ENCODE measurements at regions not wholly inside any gene's neighbourhood (a gene's known extent, or its start where the extent isn't known, plus 50 kb on each side); places are given as distances from the start of the nearest gene placed in this dataset.
A peak's percentile ranks its signal among the peaks of the same experiment; 100 is the strongest.
"Not testable (repeated sequence)": the region's sequence is repeated elsewhere in the genome, so short reads cannot be mapped to it uniquely, and the experiment has no call there.

DNA sequence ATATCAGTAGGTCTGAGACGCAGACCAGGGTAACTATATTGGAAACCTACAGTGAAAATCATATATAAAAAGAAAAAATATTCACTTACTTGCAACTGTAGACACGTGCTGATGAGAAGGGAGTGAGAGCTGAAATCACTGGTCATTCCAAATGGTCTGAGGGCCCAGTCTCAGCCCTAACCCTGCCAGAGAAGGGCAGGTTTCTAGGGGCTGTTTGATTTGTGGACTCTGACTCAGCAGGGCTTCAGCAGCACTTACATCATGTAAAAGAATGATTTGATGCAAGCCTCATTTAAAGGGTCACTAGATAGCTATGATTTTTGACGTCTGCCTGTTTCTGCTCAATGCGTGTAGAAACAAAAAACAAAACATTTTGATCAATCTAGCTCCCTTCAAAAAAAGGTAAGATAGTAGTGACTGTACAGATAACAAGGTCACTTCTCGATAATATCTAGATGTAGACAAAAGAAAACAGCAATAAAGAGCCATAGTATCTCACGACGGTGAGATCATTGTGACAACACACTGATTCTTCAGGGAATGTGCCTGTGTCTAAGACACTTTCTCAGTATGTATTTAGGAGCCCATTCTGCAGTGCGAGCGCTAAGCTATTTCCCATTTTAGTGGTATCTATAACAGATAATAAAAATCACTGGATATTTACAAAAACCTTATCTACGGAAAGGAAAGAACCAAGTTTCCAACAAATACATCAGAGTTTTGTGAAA lies 307.2 kb downstream of the HIVEP2 start:
- no peak for DNase-seq

DNA sequence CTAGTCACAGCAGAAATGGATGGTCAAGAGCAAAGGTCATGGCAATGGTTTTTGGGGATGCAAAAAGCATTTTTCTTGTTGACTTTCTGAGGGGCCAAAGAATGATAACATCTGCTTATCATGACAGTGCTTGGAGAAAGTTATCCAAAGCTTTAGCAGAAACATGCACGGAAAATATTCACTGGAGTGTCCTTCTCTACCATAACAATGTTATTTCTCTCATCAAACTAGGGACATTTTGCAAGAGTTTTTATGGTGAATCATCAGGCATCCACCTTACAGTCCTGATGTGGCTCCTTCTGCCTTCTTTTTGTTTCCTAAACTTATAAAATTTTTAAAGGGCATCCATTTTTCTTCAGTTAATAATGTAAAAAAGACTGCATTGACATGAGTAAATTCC lies 302.3 kb downstream of the HIVEP2 start:
- DNase-seq, result no peak

DNA sequence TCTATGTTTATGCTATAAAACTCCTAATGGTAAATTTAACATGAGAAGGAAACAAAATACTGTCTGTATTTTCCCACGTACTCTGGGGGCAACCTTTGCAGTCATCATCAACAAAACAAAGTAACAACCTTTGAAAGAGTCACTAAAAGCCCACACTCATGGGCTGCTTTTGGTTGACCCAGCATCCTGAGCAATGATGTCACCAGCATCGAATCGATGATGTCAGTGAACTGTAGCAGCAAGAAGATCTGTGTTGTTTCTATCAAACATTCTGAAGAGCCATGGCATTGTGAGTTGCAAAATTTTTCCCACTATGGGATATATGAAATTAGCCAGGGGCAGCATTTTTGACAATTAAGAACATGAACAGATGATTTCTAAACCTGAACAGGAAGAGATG lies 300.1 kb downstream of the HIVEP2 start:
- no peak for DNase-seq

DNA sequence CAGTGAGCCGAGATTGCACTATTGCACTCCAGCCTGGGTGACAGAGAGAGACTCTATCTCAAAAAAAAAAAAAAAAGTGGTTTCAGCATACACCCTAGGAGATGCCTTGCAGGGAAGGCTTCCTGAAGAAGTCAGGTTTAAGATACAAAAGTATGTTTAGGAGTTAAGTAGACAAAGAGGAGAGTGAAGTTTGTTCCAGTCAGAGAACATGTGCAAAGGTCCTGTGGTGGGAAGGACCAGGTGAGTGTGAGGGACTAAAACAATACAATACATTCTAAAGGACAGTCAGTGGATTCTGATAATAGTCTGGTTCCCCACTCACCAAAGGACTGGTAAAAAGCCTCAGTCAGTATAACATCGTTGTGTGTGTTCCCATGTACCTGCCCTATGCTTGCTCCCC lies 299.3 kb downstream of the HIVEP2 start:
- no peak for DNase-seq

DNA sequence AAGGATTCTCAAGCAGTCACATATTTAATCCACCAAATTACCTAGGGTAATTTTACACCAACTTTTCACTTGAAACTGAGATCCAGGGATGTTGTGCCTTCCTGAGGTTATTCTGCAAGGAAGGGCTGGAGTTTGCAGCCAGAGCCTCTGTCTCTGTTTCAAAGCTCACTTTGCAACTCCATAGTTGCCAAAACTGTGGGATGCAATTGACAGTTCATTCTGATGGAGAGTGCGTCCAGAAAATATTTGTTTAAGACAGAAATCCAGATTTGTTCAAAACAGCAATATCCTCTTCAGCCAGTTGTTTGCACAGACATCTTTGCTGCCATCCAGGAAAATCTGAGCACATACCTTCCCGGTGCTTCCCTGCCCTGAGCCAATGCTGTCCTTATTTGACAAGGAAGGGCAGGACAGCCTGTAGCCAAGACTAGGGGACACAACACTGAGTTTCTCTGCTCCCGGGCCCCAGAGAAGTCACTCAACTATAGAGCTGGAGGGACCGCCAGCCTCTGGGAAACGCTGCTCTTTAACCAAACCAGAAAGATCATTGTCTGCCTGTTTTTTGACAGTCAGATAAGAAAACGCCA lies 297.4 kb downstream of the HIVEP2 start:
- DNase-seq, result no peak

DNA sequence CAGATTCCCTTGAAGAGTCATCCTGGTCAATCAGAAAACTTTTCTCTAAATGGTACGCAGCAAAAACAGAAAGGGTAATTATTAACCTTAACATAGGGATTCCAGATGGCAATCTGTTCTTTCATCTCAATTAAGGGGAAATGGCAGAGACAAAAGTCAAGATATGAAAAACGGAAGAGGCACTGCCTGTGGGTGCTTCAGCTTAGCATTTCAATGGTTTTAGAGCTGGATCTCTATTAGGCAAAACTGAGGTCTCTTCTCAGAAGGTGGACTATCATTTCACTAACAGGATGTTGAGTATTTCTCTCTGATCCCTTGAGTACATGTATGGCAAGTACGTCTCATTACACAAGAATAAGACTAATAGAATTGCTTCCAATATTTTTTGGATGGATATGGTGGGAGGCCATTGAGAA lies 296.9 kb downstream of the HIVEP2 start:
- DNase-seq, result peak; percentile 17

DNA sequence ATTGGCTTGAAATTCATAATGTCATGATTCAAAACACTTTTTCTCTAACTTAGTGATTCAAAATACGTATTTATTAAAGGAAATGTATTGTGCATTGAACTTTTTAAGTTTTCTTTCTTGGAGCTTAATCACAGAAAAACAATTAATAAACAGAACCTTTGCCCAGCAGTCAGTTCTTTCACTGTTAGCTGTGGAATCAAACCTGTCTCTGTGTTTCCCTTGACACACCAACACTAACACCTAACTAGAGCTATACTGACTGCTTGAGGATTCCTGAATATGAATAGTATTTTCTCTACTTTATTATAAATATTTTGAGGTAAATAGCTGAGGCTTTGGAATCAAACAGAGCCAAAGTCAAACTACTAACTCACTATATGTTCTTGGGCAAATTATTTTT lies 296.4 kb downstream of the HIVEP2 start:
- DNase-seq, result no peak

DNA sequence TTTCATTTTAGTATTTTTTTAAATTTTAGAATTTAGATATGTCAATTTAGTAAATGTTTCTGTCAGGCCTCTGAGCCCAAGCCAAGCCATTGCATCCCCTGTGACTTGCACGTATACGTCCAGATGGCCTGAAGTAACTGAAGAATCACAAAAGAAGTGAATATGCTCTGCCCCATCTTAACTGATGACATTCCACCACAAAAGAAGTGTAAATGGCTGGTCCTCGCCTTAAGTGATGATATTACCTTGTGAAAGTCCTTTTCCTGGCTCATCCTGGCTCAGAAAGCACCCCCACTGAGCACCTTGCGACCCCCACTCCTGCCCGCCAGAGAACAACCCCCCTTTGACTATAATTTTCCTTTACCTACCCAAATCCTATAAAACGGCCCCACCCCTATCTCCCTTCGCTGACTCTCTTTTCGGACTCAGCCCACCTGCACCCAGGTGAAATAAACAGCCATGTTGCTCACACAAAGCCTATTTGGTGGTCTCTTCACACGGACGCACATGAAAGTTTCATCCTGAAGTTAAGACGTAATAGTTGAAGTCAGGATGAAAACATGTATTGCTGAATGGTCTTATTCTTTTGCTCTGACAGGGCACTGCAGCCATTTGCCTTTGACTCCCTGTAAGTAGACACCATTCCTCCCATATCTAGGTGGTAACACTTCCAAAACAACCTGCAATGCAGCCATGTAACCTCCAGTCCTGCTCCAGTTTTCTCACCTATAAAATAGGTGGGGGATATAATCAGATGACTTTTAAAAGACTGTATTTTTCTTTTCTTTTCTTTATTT lies 295.3 kb downstream of the HIVEP2 start:
- DNase-seq, result not testable (repeated sequence)

DNA sequence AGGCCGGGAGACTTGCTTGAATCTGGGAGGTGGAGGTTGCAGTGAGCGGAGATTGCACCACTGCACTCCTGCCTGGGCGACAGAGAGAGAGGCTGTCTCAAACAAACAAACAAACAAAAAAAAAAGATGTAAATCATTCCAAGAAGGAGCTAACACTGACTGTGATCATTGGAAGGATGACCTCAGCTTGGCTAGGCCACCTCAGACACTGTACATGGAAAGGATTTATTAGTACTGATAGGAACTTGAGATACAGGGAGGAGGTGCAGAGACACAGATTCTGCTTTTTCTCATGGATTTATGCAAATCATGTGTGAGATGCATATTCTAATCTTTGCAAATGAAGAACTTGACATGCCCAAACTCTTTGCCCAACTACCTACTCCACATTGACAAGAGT lies 293.6 kb downstream of the HIVEP2 start:
- no peak for DNase-seq

DNA sequence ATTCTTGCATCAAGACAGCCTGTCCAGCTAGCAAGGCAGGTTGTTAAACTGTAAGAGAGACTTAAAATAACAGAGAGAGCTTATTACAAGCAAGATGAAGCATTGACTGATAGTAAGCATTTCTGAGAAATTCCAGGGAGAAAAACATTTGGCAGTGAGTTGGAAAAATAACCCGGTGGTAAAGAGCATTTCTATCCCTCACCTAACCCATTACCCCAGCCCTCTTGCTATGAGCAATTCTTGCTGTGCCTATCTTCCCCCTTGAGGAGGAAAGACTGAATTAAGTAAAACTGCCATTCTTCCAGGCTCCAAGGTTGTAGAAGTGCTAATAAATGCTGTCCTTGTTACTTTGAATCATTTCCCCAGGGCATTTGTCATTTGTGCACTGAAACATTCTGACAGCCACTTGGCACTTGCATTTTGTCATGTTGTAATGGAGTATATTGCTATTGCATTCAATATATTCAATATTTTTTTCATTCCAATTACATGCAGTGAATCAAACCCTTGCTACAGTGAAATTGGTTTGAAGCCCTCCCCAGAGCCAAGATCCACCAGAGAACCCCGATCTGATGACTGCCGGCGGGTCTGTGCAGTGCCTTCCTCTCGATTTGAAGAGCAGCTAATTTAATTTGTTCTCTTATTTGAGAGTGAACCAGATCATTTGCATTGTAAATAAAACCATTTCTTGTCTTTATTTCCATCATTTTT lies 291.1 kb downstream of the HIVEP2 start:
- no peak for DNase-seq

DNA sequence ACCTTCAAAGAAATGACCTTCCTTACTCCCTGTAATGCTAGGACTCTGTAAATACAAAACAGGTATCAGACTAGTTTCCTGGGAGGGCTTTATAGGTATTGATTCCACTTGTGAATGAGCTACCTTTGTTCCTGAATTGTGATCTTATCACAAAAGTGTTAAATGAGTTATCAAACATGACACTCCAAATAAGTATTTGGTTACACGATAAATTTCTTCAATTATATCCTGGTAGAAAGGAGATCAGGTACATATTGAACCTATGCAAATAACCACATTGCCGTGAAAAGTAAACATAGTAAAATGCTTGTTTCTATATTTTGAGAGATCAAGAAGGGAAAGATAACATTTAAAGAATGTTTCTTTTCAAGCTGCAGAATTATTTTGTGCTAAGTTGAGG lies 285.3 kb downstream of the HIVEP2 start:
- no peak for DNase-seq

DNA sequence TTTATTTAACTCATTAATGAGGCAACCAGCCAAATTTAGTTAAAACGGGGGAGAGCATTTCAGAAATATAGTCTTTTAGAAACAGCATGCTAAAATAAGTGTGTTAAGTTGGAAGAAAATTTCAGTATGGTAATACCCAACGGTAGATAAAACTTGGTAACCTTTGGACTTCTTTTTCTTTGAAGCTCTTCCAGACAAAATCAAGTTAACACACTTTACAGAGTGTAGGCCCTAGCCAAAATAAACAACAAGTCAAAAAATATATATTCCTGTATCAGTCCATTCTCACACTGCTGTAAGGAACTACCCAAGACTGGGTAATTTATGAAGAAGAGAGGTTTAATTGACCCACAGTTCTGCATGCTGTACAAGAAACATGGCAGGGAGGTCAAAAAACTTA lies 279.6 kb downstream of the HIVEP2 start:
- DNase-seq, result no peak

DNA sequence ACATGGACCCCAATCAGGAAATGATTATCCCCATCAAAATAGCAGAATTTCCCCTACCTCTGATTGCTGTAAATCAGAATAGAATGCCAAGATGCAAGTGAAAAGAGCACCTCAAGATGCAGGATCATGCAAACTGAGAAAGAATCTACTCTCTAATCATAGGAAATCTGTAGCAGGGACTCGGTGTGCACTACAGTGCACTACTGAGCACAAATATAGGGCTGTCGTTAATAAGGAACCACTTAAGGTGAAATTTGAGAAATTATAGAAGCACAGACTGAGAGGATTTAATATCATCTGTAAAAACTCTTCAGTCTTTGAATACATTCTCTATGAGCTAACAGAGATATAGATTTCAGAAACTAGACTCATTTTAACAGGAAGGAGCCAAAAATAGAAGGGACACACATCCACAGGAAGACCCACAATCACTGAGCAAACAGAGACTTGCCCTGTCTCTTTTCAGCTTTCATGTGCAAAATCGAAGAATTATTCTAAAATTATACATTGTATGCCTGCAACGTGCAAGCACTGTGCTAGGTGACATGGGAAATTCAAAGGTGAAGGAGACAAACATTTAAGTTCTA lies 278.3 kb downstream of the HIVEP2 start:
- no peak for DNase-seq

DNA sequence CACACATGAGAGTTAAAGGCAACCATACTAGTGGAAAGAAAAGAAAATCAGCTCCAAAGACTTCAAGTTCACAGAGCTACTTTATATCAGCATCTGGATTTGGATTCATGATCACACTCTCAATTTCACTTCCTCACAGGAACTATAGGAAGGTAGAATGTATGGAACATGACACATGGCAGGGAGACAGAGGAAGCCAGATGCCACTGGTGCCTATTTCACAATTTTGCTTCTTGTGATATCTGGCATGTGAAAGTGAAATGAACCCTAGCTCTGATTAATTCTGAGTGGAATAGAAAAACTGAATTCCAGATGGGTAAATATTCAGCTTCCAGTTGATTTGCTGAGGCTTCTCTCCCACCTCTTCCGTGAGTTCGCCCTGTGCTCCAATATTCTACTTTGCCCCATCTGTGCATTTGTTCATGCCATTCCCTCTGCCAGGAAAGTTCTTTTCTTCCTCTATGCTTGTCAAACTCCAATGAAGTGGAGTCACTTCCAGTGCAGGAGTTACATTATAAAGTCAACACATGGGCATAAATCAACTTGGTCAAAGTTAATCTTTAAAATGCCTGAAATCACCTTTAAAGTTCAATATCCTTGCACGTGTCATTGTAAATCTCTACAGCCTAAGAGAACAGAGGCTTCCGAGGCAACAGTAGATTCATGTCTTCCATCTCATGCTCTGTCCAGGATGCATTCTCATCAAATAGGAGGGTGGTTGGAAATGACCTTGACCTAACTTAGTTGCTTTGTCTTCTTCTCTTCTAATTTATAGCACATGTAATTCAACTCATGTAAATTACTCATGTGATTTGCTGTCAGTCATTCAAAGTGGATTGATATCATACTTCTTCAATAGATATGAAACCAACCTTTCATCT lies 275.3 kb downstream of the HIVEP2 start:
- DNase-seq, result no peak

DNA sequence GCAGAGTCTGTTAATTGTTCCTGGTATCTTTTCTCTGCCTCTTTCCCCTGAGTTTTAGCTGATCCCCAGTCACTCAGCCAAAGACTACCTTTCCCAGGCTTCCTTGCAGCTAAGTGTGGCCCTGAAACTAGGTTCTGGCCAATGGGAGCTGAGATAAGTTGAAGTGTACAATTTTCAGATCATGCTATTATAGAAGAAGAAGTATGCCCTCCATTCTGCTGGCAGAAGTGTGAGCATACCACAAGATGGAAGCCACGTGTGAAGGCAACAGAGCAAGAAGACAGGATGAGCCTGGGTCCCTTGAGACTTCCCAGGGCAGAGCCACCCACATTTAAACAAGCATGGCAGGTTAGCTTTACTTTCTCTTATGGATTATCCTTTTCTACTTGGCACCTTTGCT lies 273.2 kb downstream of the HIVEP2 start:
- no peak for DNase-seq

DNA sequence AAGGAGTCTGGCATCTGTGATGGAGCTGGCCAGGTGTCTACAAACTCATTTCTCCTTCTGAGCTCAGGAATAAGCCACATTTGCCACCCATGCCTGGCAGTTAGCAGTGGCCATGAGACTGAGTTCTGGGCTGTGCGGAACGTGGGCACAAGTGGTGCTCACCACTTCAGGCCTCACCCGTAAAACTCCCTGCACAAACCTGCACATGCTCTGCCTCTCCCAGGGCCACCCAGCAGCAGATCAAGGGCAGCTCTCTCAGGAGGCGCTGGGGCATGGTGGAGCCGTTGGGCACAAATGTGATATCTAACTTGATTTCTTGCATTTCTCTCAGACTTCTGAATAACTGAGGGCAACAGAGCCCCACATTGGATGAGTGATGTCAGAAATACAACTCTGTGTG lies 269.5 kb downstream of the HIVEP2 start:
- no peak for DNase-seq

DNA sequence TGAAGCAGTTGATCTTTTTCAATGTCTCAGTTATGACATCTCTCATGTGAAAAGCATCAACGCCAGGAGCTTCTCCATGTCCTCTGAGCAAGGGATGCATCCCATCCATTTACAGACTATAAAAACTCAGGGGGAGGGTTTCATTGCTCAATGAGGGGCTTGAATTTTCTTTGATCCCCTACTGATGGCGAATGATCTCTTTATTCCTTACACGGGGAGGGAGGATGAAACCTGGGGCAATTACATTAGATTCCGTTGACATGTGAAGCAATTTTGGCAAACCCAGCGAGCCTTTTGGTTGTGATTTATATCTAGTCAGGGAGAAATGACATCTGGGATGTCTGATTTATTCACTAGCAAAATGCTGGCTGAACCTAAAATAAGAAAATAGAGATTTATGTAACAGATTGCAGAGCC lies 268.9 kb downstream of the HIVEP2 start:
- no peak for DNase-seq

DNA sequence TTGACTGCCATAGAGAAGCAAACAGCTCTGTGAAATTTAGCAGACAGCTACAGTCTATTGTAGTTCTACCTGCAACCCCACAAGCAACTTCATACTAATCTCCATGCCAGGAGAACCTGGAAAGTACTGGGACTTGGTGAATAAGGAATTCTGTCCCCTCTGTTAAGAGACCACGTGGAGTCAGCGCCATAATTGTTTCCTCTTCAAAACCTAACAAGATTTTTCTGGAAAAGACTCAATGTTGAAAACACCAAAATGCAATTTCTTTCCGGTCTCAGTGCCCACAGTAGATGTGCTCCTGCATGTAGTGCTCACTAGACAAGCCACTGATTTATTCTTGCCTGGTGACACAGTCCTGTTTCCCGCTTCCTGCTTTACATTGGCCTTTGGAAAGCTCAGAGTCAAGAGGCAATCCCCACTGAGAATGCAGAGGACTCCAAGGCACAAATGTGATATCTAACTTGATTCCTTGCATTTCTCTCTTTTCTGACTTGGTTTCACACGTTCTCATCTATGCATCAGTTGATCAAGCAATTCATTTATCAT lies 268.3 kb downstream of the HIVEP2 start:
- no peak for DNase-seq

DNA sequence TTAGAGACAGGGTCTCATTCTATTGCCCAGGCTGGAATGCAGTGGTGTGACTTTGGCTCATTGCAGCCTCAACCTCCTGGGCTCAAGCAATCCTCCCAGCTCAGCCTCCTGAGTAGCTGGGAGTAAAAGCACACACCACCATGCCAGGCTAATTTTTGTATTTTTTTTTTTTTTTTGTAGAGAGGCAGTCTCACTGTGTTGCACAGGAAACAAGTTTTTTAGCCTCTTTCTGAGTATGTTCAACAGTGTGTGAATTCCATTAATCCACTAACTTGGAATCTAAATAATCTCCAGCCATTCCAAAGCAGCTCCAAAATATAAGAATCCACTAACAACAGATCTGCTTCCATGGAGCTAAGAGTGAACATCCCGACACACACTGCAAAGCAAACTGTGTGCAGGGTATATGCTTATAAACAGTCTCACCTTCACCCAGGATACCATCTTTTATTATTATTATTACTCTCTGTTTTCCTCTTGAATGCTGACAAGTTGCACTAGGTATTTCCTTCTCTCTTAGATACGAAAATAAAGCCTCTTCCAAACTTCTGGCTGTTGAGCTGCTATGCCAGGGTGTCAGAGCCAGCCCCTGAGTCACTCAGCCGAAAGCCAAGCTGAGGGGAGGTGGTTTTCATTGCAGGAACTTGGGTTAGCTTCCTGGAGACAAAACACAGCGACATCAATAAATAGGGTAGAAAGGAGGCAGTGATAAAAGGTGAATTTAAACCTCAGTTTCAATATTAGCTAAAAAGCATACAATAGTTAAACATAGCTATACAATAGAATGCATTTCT lies 264.9 kb downstream of the HIVEP2 start:
- DNase-seq, result no peak

DNA sequence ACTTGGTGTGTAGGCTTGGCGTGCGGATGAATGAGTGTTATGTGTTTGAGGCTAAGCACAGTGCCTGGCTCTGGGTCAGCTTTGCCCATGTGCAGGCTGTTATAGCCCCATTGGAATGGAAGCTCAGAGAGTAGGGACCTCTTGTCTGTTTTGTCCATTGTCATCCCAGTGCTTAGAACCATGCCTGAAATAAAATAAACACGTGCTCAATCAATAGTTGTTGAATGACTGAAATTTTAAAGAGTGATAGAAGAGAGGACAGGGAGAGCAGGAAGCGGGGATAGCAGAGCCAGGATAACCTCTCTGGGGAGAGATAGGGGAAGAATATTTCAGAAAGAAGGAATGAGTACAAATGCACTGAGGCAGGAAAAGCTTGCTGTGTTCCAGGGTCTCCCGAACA lies 263.9 kb downstream of the HIVEP2 start:
- no peak for DNase-seq

DNA sequence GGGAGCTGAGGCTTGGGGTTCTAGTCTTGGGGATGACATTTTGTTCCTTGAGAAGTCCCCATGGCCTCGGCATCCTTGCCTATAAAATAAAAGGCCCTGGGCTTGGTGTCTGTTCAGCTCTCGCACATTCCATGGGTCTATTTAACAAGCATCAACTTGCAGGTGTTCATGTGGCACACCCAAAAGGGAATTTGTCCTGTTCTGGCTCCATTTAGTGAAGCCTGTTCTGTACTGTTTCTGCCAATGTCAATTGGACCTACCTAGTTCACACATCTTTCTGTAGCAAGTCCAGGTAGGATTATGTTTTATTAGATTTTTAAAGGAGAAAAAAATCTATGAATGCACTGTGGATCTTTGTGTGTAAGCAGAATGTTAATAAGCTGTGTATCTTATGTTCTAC lies 262.0 kb downstream of the HIVEP2 start:
- DNase-seq, result no peak
